Naive thymus-derived CD4-positive, alpha-beta T cell (primary cell): ENCODE measurements at regions not wholly inside any gene's neighbourhood (a gene's known extent, or its start where the extent isn't known, plus 50 kb on each side); places are given as distances from the start of the nearest gene placed in this dataset.

Source experiments
- ATAC-seq: fragments of 150-1000 bp; cut with Tn5 transposase; 2 replicates; pipeline ENCODE4 v1.10.0; 2021; ENCODE audit warnings: mild to moderate bottlenecking, moderate library complexity
- CTCF ChIA-PET: fragments of 350-600 bp; sonication (Branson Sonifier 250); formaldehyde crosslinking; loops from one replicate; lab custom pipeline; 2021; ENCODE audit warnings: antibody characterized with exemption; lab: Charles Lee
- POLR2A ChIA-PET: fragments of 350-600 bp; sonication (Branson Sonifier 250); formaldehyde crosslinking; loops from one replicate; lab custom pipeline; 2021; ENCODE audit warnings: antibody characterized with exemption, inconsistent platforms; lab: Charles Lee
- DNase-seq, 9 donors: peaks; one replicate each; pipeline versions ENCODE4 v3.0.0 to v3.0.0-alpha.2; 2020 to 2022; ENCODE audit warnings: mixed read lengths in 1 of 9
- H3K27ac ChIP-seq: one replicate; pipeline ENCODE4 v1.7.0; 2013; ENCODE audit warnings: mild to moderate bottlenecking, low read depth, low read length, moderate library complexity
- H3K27me3 ChIP-seq, 2 donors: one replicate each; pipeline ENCODE4 v1.7.0; 2013; ENCODE audit warnings: low read length in 2 of 2, mild to moderate bottlenecking in 2 of 2, moderate library complexity in 2 of 2; ENCODE audit not compliant: control insufficient read depth in 2 of 2, insufficient read depth in 2 of 2
- H3K36me3 ChIP-seq, 3 experiments: 1 replicate in 2 of 3; 2 replicates in 1 of 3; pipeline ENCODE4 v1.7.0; 2013; ENCODE audit warnings: low read length in 3 of 3, mild to moderate bottlenecking in 3 of 3, moderate library complexity in 1 of 3; ENCODE audit not compliant: insufficient read depth in 3 of 3, control insufficient read depth in 2 of 3
- H3K4me1 ChIP-seq, 2 donors: one replicate each; pipeline ENCODE4 v1.7.0; 2013; ENCODE audit warnings: low read length in 2 of 2, mild to moderate bottlenecking in 2 of 2, moderate library complexity in 1 of 2; ENCODE audit not compliant: control insufficient read depth in 2 of 2, insufficient read depth in 2 of 2
- H3K4me3 ChIP-seq: 2 replicates; pipeline ENCODE4 v1.7.0; 2013; ENCODE audit warnings: mild to moderate bottlenecking, low read length
- H3K9me3 ChIP-seq, 3 experiments: 1 replicate in 2 of 3; 2 replicates in 1 of 3; pipeline ENCODE4 v1.7.0; 2013; ENCODE audit warnings: low read length in 3 of 3; ENCODE audit not compliant: control insufficient read depth in 2 of 3
- H3K27ac Mint-ChIP-seq, 9 donors: one replicate each; pipeline ENCODE4 v1.8.0; 2020 to 2022; ENCODE audit warnings: mixed read lengths in 9 of 9, mild to moderate bottlenecking in 8 of 9, moderate library complexity in 5 of 9, inconsistent platforms in 2 of 9
- H3K27me3 Mint-ChIP-seq, 5 donors: one replicate each; pipeline ENCODE4 v1.8.0; 2021 to 2022; ENCODE audit warnings: mixed read lengths in 5 of 5, mild to moderate bottlenecking in 1 of 5
- H3K36me3 Mint-ChIP-seq, 5 donors: one replicate each; pipeline ENCODE4 v1.8.0; 2020 to 2022; ENCODE audit warnings: mixed read lengths in 5 of 5, mild to moderate bottlenecking in 3 of 5, inconsistent platforms in 1 of 5
- H3K4me1 Mint-ChIP-seq, 7 donors: one replicate each; pipeline ENCODE4 v1.8.0; 2020 to 2022; ENCODE audit warnings: mixed read lengths in 7 of 7, mild to moderate bottlenecking in 3 of 7, inconsistent platforms in 1 of 7
- H3K4me3 Mint-ChIP-seq, 10 donors: one replicate each; pipeline ENCODE4 v1.8.0; 2020 to 2022; ENCODE audit warnings: mild to moderate bottlenecking in 10 of 10, mixed read lengths in 10 of 10, moderate library complexity in 6 of 10, inconsistent platforms in 2 of 10
- H3K9me3 Mint-ChIP-seq, 11 donors: one replicate each; pipeline ENCODE4 v1.8.0; 2020 to 2022; ENCODE audit warnings: mixed read lengths in 11 of 11, mild to moderate bottlenecking in 4 of 11, inconsistent platforms in 1 of 11, moderate library complexity in 1 of 11
- intact Hi-C, 2 donors: fragments of 100-400 bp; cut with micrococcal nuclease; formaldehyde crosslinking; loops; one replicate each; pipeline ENCODE4 v1.15.1; 2023

GRCh38 chr15:77860071-77860691, 217.3 kb downstream of the TBC1D2B start:
- H3K27ac Mint-ChIP-seq, result no peak overlapping the region
- H3K9me3 ChIP-seq, result no peaks in the 10 kb centered on the region

DNA sequence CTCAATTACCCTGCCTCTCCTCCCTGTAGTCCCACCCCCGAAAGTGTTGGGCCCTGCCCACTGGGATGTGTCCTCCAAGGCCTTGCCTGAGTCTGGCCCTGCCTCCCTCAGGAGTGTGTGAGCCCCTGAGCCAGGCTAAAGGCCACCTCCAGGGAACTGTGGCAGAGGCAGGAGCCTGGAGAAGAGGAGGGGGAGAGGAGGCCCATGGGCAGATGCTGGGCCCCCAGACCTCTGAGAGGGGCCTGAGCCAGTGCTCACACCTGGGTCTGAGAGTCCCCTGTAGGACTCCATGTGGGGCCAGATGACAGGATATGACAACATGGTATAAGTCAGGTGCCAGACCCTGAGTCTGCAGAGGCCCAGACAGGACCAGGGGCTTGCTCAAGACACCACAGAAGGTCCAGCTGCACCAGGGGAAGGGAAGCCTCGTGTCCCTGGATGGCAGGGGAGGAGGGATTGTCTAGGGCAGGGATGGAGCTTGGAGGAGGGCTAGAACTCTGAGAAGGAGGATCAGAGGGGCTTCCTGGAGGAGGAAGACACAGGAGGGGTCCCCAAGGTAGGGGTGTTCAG, 217.9 kb downstream of the TBC1D2B start:
- no peak overlapping the region for H3K27ac ChIP-seq
- H3K27me3 ChIP-seq, result no peaks in the 10 kb centered on the region
- no peaks in the 10 kb centered on the region for H3K4me1 ChIP-seq
- H3K27ac Mint-ChIP-seq, result no peak overlapping the region
- no peaks in the 10 kb centered on the region for H3K36me3 Mint-ChIP-seq
- ChIA-PET CTCF (no interaction called here), POLR2A (no interaction called here)
- ATAC-seq, result no peak
- H3K4me3 Mint-ChIP-seq, result no peak overlapping the region
- no peak for DNase-seq
- no peaks in the 10 kb centered on the region for H3K9me3 Mint-ChIP-seq
- no peak overlapping the region for H3K4me3 ChIP-seq
- peaks cover 0 to 4% (median 0%) of the 10 kb centered on the region in 5 donors for H3K27me3 Mint-ChIP-seq
- H3K36me3 ChIP-seq, result no peaks in the 10 kb centered on the region
- intact Hi-C loops, result no loop called here
- no peaks in the 10 kb centered on the region for H3K4me1 Mint-ChIP-seq
- no peaks in the 10 kb centered on the region for H3K9me3 ChIP-seq

More at GRCh38 chr15:77860071-77860691, 217.3 kb downstream of the TBC1D2B start:
- Mint-ChIP-seq H3K9me3 (no peaks in the 10 kb centered on the region), H3K4me3 (no peak overlapping the region), H3K36me3 (no peaks in the 10 kb centered on the region), H3K4me1 (no peaks in the 10 kb centered on the region), H3K27me3 (peaks cover 0 to 4% (median 0%) of the 10 kb centered on the region in 5 donors)
- Histone ChIP-seq H3K4me1 (no peaks in the 10 kb centered on the region), H3K27ac (no peak overlapping the region), H3K4me3 (no peak overlapping the region), H3K27me3 (no peaks in the 10 kb centered on the region), H3K36me3 (no peaks in the 10 kb centered on the region)
- DNase-seq, result no peak
- CTCF ChIA-PET, result no interaction called here
- POLR2A ChIA-PET, result no interaction called here
- intact Hi-C loops, result no loop called here
- peak; percentile 12 for ATAC-seq

DNA sequence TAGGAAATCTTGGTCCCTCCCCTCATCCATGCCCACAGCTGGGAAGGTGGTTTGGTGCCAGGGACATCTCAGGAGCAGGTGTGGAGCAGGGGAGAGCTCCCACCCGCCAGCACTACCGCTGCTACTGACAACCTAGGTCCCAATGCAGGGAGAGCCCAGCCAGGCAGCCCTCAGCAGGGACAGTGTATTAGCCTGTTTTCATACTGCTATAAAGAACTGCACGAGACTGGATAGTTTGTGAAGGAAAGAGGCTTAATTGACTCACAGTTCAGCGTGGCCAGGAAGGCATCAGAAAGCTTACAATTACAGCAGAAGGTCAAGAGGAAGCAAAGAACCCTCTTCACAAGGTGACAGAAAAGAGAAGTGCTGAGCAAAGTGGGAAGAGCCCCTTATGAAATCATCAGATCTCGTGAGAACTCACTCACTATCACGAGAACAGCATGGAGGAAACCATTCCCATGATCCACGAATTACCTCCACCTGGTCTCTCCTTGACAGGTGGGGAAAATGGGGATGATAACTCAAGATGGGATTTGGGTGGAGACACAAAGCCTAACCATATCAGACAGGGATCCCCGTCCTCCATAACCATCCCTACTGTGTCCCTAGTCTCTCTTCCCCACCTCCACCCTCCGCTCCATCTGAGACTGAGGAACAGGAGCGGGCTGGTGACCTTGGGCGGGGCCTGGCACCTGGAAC, 218.6 kb downstream of the TBC1D2B start:
- DNase-seq, result no peak
- peaks cover 0 to 7% (median 0%) of the 10 kb centered on the region in 5 donors for H3K27me3 Mint-ChIP-seq
- H3K9me3 Mint-ChIP-seq, result no peaks in the 10 kb centered on the region

DNA sequence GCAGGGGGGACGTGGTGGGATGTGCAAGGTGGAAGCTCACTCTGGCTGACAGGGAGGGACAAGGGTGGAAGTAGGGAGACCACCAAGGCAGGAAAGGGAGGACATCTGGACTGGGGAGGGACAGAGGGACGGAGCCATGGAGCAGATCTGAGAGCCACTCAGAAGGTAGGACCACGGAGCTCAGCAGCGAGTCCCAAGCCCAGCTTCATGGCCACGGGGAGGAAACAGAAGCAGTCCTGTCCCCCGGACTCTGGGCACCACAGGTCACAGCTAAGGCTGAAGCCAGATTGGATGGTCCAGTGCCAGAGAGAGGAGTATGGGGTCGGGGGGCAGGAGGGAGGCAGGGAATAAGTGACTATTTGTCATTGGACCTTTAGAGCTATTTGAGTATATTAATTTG, 220.1 kb downstream of the TBC1D2B start:
- POLR2A ChIA-PET, result no interaction called here
- Mint-ChIP-seq H3K4me3 (no peak overlapping the region), H3K9me3 (no peaks in the 10 kb centered on the region), H3K27ac (no peak overlapping the region), H3K27me3 (peaks cover 0 to 10% (median 5%) of the 10 kb centered on the region in 5 donors), H3K4me1 (no peaks in the 10 kb centered on the region), H3K36me3 (no peaks in the 10 kb centered on the region)
- DNase-seq (no peak), ATAC-seq (no peak)
- Histone ChIP-seq H3K4me3 (no peak overlapping the region), H3K27me3 (no peaks in the 10 kb centered on the region), H3K36me3 (no peaks in the 10 kb centered on the region), H3K9me3 (no peaks in the 10 kb centered on the region), H3K27ac (no peak overlapping the region), H3K4me1 (no peaks in the 10 kb centered on the region)
- CTCF ChIA-PET, result no interaction called here
- intact Hi-C loops, result no loop called here

More for the DNA sequence above, 218.6 kb downstream of the TBC1D2B start:
- peak; percentile 18 for ATAC-seq
- CTCF ChIA-PET, result no interaction called here
- no peak overlapping the region for H3K27ac ChIP-seq
- H3K4me3 Mint-ChIP-seq, result no peak overlapping the region
- intact Hi-C loops, result no loop called here
- no peaks in the 10 kb centered on the region for H3K4me1 Mint-ChIP-seq
- H3K27ac Mint-ChIP-seq, result no peak overlapping the region
- H3K36me3 ChIP-seq, result no peaks in the 10 kb centered on the region
- no peaks in the 10 kb centered on the region for H3K36me3 Mint-ChIP-seq
- H3K27me3 ChIP-seq, result no peaks in the 10 kb centered on the region
- H3K9me3 ChIP-seq, result no peaks in the 10 kb centered on the region
- POLR2A ChIA-PET, result no interaction called here
- no peak overlapping the region for H3K4me3 ChIP-seq
- no peaks in the 10 kb centered on the region for H3K4me1 ChIP-seq

DNA sequence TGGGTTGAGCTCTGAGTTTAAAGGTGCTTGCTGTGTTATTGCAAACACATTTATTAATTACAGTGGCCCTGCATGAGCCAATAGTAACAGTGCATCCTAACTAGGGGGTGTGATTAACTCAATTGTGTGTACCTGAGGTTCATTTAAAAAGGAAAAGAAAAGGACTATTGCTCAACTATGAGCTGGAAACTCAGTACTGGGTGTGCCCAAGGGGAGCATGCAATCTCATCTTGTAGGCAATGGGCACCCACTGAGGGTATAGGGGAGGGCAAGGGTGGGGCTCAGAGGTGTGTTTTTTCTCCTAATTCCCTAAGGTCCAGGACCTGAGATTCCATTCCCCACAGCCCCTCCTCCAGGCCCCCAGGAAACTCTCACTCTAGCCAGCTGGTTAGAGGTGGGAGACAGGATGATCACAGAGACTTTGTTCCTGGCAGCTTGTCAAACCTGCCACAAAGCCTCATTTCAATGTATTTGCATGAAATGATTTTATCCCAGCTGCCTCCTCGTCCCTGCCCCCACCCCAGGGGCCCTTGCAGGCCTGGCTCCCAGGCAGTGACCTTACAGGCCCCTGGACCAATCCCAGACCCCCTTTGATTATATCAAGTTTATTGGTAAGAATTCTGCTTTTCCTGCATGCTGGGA, 220.7 kb downstream of the TBC1D2B start:
- no peaks in the 10 kb centered on the region for H3K36me3 ChIP-seq
- H3K4me1 ChIP-seq, result no peaks in the 10 kb centered on the region
- Mint-ChIP-seq H3K4me3 (no peak overlapping the region), H3K27me3 (peaks cover 5 to 15% (median 5%) of the 10 kb centered on the region in 5 donors), H3K27ac (no peak overlapping the region), H3K36me3 (no peaks in the 10 kb centered on the region), H3K9me3 (no peaks in the 10 kb centered on the region), H3K4me1 (no peaks in the 10 kb centered on the region)
- no peak overlapping the region for H3K4me3 ChIP-seq
- H3K9me3 ChIP-seq, result no peaks in the 10 kb centered on the region
- POLR2A ChIA-PET, result no interaction called here
- CTCF ChIA-PET, result interaction anchor here (0.7 kb wide), 1 partner anchor 389 kb away, joined by 3 read pairs; no protein-coding TSS in a partner anchor
- H3K27me3 ChIP-seq, result no peaks in the 10 kb centered on the region
- no peak for DNase-seq
- intact Hi-C loops, result no loop called here
- ATAC-seq, result no peak
- no peak overlapping the region for H3K27ac ChIP-seq

DNA sequence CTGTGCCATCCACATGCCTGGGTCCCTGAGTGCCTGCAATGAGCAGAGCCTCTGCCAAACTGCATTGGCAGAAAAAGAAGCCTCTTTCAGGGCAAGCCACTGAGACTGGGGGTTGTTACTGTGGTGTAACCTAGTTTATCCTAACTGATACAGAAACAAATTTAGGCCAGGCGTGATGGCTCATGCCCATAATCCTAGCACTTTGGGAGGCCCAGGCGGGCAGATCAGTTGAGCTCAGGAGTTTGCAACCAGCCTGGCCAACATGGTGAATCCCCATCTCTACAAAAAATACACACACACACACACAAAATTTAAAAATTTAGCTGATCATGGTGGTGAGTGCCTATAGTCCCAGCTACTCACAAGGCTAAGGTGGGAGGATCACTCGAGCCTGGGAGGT, 221.6 kb downstream of the TBC1D2B start:
- Mint-ChIP-seq H3K36me3 (no peaks in the 10 kb centered on the region), H3K9me3 (no peaks in the 10 kb centered on the region), H3K4me3 (no peak overlapping the region), H3K27ac (no peak overlapping the region), H3K27me3 (peaks cover 5 to 15% (median 11%) of the 10 kb centered on the region in 5 donors), H3K4me1 (no peaks in the 10 kb centered on the region)
- Histone ChIP-seq H3K9me3 (no peaks in the 10 kb centered on the region), H3K4me1 (no peaks in the 10 kb centered on the region), H3K27me3 (no peaks in the 10 kb centered on the region), H3K36me3 (no peaks in the 10 kb centered on the region), H3K4me3 (no peak overlapping the region), H3K27ac (no peak overlapping the region)
- CTCF ChIA-PET, result no interaction called here
- DNase-seq, result no peak
- POLR2A ChIA-PET, result no interaction called here
- no peak for ATAC-seq
- intact Hi-C loops, result no loop called here
